Testis (tissue), 2 donors: ENCODE measurements at regions not wholly inside any gene's neighbourhood (a gene's known extent, or its start where the extent isn't known, plus 50 kb on each side); places are given as distances from the start of the nearest gene placed in this dataset.

Experiments used
- CTCF ChIP-seq, 3 experiments: fragments of 450-650 bp in 2 of 3; fragments of 200-600 bp in 1 of 3; sonication (generic) in 1 of 3; IDR thresholded peaks; one replicate each; pipeline ENCODE4 v1.5.1; 2016 to 2019; ENCODE audit warnings: antibody characterized with exemption in 3 of 3, mild to moderate bottlenecking in 2 of 3, moderate library complexity in 1 of 3
- POLR2A ChIP-seq: fragments of 450-650 bp; IDR thresholded peaks from one replicate; pipeline ENCODE4 v1.6.1; 2017; ENCODE audit warnings: antibody characterized with exemption, mild to moderate bottlenecking, moderate library complexity

DNA sequence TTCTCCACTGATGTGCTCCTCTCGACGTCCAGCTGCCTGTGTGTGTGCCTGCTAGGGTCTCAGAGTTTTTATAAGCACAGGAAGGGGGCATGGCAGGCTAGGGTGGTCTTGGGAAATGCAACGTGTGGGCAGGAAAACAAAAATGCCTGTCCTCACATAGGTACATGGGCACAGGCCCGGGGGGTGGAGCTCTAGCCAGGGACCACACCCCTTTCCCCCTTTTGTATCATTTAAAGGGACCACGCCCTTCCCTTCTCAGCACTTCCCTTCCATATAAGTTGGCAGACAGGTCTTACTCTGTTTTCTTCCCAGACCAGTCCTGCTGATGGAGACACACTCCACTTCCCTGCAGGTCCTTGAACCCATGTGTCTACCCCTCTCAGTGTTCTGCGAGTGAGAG lies 645.0 kb downstream of the CBLN2 start:
- TF ChIP-seq POLR2A (no peak), CTCF (IDR thresholded peaks at IDR 0.05) (no peak)
